Testis (tissue), 2 donors: ENCODE measurements at regions not wholly inside any gene's neighbourhood (a gene's known extent, or its start where the extent isn't known, plus 50 kb on each side); places are given as distances from the start of the nearest gene placed in this dataset.

Source experiments
- POLR2A ChIP-seq: fragments of 450-650 bp; IDR thresholded peaks from one replicate; pipeline ENCODE4 v1.6.1; 2017; ENCODE audit warnings: antibody characterized with exemption, mild to moderate bottlenecking, moderate library complexity
- TF ChIP-seq, protein P1 (sequence below), 3 experiments: fragments of 450-650 bp in 2 of 3; fragments of 200-600 bp in 1 of 3; sonication (generic) in 1 of 3; IDR thresholded peaks; one replicate each; pipeline ENCODE4 v1.5.1; 2016 to 2019; ENCODE audit warnings: antibody characterized with exemption in 3 of 3, mild to moderate bottlenecking in 2 of 3, moderate library complexity in 1 of 3

DNA sequence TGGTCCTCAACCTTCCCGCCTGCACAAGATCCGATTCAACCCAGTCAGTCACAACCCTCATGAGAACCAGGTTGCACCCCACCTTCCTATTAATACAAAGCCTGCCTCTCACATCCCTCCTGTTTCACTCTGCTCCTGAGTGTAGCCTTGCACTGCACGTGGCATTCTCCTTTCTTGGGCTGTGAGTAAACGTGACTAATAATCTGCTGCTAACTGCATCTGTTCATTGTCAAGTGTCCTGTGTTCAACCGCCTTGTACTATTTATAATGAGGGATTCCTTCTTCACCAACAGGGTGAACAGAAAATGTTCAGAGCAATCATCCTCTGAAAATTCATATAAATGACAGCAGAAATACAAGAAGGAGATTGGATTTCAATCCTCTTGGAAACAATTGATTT, 1608.2 kb downstream of the SLITRK5 start:
- TF ChIP-seq, protein P1, sequence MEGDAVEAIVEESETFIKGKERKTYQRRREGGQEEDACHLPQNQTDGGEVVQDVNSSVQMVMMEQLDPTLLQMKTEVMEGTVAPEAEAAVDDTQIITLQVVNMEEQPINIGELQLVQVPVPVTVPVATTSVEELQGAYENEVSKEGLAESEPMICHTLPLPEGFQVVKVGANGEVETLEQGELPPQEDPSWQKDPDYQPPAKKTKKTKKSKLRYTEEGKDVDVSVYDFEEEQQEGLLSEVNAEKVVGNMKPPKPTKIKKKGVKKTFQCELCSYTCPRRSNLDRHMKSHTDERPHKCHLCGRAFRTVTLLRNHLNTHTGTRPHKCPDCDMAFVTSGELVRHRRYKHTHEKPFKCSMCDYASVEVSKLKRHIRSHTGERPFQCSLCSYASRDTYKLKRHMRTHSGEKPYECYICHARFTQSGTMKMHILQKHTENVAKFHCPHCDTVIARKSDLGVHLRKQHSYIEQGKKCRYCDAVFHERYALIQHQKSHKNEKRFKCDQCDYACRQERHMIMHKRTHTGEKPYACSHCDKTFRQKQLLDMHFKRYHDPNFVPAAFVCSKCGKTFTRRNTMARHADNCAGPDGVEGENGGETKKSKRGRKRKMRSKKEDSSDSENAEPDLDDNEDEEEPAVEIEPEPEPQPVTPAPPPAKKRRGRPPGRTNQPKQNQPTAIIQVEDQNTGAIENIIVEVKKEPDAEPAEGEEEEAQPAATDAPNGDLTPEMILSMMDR (IDR thresholded peaks at IDR 0.05) = no peak
- TF ChIP-seq POLR2A = no peak
